Eye (tissue), 1 donor: ENCODE measurements at regions not wholly inside any gene's neighbourhood (a gene's known extent, or its start where the extent isn't known, plus 50 kb on each side); places are given as distances from the start of the nearest gene placed in this dataset.

Experiments used
- DNase-seq: peaks from one replicate; pipeline ENCODE4 v3.0.0-alpha.2; 2015

DNA sequence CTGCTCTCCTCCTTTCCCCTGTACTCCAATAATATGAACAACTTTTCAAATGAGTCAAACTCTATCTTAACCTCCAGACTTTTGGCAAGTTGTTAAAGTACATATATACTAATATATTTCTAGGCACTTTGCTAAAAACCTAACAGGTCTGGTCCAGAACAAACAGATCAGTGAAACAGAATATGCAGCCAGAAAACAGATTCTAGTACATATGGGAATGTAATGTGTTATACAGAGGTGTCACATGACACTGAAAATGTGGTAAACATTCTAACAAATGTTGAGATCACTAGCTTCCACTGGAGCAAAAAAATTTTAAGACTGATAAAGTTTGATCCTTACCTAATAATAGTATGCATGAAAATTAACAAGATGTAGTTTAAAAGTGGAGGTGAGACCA is 136.9 kb downstream of the OR2K2 start:
- no peak for DNase-seq

DNA sequence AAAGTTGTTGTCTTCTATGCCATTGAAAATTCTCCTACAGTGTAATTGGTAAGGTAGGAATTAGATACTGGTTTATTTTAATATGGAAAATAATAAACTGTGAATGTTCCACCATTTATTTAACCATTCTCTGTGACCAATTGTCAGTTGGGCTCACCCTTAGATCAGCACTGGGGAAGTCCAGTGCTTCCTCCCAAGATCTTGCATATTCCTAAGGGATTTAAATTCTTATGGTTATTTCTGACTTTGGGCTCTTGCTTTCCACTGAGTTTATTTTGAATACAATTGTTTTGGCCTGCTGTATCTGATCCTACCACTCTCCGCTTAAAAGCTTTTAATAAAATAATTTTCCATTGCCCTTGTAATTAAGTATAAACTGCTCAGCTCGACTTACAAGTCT is 137.4 kb downstream of the OR2K2 start:
- no peak for DNase-seq

DNA sequence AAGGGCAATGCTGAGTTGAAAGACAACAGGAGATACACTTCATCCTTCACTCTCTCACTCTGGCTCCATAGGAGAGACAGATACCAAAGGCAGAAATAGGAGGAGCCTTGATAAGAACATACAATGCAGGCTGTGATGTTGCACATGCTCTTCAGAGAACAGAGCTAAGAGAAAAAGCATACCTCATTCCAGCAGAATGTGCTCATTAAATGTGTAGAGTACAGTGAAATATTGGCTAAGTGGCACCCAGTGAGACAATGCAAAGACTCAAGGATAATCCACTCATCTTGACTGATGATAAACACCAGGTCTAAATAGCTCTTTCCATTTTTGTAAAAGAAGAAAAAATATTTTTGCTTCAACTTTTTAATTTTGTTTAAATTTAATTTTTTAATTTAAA is 139.7 kb downstream of the OR2K2 start:
- no peak for DNase-seq

DNA sequence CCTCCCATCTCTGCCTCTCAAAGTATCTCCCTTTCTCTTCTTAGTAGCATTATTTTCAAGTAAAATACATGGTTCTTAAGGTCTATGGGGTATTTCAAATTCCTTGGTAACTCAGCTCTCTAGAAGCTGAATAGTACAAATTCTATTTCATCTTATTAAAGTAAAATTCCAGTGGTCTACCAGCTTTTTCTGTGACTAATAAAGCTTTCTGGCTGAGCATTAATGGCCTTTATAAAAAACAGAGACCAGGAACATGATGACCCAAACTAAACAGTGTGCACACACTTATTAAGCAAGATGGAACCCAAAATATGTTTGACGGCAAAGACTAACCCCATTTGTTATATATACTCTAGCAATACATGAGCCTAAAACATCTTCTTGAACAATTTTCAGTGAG is 142.6 kb downstream of the OR2K2 start:
- no peak for DNase-seq

DNA sequence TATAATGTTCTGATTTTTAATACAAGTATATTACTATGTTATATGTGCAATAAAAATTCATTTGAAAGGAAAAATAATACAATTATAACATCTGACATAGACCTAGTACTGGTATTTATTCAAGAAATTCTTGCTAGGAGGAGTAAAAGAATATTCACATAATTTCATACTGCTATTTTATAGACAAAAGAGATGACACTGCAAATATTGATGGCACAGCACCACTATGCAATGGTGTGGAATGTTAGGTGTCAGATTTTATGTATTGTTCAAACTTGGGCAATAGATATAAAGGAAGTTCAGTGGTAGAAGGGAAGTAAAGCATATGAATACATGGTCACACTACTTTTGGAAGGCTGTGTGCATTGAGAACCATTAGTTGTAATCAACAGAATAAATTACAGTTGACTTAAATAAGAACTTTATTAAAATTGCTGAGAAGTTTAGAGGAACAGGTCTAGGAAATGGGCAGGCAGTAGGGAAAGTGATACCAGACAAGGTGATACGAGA is 143.9 kb downstream of the OR2K2 start:
- DNase-seq: no peak

DNA sequence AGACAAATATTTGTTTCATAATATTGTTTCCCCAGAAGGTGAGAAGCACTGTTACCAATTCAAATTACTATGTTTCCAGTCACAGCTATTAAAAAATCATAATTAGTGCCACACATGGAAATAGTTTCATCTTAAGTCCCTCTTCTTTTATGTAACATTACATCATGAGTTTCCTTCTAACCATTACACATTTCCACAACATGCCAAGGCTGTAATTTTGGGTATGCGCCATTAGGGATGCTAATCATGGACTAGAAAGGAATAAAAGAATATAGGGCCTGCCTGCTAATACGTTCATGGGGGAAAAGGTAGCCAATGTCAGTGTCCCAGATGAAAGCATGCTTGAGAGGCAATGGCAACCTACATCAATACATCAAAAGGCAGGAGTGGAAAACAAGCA is 142.5 kb upstream of the LPAR1 start:
- peak; percentile 10 for DNase-seq

DNA sequence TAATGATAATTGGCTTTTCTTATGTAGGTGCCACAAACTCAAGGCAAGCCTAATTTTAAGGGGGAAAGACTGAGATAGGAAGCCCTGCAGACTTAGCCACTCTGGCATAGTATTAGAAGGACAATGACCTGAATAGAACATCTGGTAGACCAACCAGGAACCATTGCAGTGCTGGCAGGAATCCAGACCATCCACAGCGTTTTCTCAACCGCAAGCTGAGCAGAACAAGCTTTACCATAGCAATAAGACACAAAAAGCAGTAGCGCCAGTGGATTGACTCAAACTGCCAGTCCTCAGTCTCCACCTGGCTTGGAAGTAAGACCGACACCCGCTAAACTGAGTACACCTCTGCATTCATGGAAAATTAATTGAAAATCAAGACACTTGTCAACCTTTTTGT is 141.3 kb upstream of the LPAR1 start:
- no peak for DNase-seq

DNA sequence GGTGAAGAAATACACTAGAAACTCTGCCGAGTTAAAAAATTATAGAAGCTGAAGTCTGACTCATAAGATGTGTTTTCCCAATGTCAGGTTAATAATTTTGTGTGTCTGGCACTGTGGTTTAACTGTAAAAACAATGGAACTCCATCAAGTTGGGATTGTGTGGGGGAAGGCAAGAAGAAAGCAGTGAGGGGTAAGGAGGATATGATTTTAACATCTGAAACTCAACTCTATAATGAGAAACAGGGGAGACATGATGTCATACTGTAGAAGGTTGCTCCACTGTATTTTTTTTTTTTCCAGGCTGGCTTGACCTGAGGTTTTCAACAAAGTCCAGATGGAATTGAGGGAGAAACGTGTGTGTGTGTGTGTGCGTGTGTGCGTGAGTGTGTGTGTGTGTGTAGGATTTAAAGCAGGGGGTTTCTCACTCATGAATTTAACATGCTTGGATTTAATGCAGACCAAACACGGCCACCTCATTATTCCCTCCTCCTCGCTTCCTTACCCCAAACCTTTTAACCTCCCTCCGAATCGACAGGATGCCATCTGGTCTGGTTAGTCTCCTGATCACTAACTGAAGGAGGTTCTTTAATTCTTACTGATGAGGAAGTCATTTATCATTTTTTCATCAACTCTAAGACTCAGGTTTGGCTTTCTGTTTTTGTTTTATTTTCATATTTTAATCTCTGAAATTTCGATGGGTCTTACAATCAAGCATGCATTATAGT is 140.2 kb upstream of the LPAR1 start:
- peak; percentile 64 for DNase-seq

DNA sequence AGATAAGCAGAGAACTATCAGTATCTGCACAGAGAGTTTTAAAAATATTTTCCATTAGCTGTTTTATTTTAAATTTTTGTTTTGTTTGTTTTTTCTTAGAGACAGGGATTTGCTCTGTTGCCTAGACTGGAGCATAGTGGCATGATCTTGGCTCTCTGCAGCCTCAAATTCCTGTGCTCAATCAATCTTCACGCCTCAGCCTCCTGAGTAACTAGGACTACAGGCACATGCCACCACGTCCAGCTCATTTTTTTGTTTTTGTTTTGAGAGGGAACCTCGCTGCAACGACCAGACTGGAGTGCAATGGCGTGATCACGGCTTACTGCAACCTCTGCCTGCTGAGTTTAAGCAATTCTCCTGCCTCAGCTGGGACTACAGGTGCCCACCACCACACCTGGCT is 138.2 kb upstream of the LPAR1 start:
- no peak for DNase-seq

DNA sequence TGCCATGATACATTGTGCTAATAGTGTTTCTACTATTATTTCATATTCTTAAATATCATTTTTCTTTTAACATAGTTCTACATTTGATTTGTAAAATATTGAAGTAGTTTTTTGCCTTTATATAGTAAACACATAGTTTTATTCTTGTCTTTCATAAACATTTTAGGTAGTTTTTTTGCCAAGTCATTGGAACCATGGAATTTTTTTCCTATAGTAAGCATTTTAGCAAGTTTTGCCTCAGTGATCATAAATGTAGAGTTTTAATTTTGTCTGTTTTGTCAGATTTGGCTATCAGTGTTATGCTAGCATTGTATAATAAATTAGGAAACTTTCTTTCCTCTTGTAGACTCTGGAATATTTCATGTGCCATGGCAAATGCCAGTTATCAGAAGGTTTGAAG is 137.1 kb upstream of the LPAR1 start:
- no peak for DNase-seq

DNA sequence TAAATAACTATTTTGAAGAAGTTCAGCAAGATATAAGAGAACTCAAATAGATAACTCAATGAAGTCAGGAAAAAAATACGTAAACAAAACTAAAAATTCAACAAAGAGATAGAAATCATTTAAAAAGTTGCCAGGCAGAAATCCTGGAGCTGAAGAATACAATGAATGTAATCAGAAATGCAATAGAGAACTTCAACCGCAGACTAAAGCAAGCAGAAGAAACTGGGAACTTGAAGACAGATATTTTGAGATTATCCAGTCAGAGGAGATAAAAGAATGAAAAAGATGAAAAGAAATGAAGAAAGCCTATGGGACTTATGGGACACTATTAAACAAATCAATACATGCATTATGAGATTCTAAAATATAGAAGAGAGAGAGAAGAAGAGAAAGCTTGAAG is 129.1 kb upstream of the LPAR1 start:
- DNase-seq: no peak

DNA sequence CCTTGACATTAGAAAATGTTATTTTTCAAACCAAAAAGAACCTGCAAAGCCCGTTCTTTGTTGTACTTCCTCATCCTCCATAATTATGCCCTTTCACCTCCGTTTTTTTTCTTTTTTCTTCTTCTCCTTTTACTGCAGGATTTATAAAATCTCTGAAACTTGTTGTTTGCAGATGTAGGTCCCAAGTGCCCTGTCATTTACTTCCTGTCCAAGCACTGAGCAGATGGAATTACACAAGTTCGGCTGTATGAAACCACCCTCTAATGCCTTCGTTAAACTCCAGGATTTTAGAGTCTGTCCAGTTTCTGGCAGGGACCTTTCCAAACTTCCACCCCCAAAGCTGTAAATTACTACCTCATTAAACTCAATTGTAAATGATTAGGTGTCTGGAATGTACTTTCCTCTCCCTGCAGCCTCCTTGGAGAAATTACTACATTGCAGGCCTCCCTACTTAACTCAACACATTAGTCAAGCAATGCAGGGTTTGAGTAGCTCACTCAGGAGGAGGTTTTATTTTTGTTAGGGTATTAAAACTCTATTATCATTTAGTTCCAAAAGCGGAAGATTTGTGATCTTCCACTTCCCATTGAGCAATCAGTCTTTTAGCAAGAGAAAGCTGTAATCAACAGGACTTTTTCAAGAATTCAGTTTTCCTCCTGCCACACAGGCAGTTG is 125.6 kb upstream of the LPAR1 start:
- DNase-seq: no peak

DNA sequence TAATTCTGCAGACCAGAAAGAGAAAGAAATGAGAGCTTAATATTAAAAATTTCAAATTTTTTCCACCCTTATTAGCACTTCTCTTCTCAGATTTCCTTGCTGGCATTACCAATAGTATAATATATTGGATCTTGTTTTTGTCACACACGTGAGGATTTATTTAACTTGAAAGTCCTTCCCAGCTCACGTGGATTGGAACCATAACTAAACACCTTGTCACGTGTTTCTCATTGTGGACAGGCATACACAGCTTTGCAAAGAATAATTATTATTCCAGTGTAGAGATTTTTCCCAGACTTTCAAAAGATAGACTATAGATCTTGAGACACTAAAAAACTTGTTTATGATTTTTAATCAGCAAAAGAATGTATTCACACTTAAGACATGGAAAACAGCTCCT is 123.8 kb upstream of the LPAR1 start:
- no peak for DNase-seq

DNA sequence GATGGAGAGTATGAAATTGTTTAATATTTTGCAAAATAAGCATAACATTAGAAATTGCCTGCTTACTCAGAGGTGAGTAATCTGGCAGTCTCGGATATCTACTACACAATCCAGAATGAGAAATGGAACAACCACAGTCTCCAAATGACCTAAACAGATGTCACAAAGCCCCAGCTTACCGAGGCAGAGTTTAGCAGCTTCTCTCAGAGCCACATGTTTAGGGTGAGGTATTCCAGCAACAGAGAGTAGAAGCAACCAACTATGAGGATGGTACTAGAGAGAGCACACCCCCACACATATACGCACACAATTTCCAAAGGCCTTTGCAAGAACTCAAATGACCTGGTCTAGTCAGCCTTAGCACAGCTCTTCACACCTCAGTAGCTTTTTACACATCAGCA is 122.7 kb upstream of the LPAR1 start:
- no peak for DNase-seq

DNA sequence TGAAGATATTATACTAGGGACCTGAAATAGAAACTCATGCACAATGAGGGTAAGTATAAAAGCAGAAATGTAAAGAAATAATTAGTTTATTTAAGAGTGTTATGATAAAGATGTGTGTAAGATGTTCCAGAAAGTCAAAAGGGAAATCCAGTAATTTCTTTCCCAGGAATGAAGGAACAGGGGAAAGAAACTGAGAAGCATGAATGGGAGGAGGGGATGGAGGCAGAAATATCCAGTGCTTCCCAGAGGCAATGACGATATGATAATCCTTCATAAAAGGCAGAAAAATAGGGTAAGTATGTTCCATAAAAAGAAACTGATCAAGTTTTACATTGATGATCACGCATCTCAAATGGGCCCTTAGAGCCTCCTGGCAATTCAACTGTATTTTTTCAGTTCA is 120.7 kb upstream of the LPAR1 start:
- DNase-seq: no peak

DNA sequence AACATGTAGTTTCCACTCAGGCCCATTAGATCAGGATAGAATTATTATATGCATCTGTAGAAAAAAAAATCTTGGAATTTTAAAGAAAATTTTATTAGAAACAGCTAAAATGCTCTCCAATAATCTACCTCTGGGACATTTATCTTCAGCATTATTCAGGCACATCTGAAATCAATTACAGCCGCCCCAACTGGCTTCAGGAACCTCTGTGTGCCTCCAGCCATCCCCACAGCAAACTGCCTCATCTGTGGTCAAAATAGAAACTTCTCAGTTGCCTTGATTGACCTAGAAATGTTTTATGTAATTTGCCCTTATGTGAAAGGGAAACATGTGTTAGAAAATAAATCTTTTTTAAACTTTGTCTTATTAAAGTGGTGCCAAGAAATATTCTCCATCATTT is 120.1 kb upstream of the LPAR1 start:
- DNase-seq: no peak

DNA sequence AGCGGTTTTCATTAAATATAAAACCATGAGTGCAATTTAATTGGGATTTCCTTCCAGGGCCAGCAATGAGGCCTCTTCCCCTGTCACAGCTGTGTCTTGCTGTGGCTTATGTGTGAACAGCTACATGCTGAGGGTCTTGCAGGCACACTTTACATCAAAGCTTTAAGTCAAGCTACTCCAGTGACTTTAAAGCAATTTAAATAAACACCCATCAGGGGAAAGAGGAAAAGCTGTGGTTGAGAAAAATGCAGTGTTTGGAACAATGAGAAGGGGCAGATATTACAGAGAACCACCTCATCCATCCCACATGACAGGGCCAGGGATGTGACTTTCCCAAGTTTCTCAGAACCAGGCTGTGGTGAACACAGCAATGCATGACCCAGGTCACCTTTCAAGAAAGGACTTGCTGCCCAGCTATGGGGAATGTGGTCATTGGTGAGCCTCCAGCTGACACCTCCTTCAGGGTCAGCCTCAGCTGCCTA is 115.9 kb upstream of the LPAR1 start:
- DNase-seq: no peak

DNA sequence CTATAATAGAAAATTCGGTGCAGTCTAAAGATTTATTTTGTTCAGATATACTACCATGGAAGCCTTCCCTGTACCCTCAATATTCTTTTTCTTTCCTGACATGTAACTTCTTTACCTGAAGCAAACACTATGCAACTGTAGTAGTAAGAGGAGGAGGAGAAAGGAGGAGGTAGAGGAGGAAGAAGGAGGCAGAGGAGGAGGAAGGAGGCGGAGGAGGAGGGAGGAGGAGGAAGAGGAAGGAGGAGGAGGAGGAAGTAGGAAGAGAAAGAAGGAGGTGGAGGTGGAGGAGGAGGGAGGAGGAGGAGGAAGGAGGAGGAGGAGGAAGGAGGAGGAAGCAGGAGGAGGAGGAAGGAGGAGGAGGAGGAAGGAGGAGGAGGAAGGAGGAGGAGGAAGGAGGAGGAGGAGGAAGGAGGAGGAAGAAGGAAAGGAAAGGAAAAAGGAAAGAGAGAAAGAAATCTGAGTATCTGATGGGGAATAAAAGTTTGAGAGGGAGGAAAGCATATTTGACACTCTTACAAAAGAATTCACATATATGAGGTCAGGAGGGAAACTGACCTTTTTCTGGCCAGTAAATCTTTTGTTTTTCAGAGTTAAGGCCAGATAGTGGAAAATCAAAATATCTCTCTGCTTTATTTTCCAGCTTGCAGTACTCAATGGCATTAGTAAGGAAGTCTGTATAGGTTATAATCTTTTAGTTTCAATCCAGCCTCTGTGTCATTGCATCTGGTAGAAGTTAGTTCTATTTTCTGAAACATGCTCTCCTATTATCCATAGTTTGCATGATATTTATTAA is 114.5 kb upstream of the LPAR1 start:
- DNase-seq: no peak

DNA sequence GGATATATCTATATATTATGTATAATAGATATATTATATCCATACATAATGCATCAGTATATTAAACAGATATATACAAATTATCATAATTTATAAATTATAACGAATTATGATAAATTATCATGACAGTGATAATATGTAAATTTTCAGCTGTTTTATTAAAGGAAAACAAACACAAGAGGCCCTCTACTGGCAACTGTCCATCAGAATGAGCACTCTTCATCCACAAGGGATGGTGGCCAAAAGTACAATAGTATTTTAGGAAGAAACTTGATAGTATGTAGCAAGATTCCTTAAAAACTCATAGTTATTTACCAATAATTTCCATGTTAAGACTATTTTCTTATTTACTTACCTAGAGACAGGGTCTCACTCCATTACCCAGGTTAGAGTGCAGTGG is 113.3 kb upstream of the LPAR1 start:
- DNase-seq: no peak

DNA sequence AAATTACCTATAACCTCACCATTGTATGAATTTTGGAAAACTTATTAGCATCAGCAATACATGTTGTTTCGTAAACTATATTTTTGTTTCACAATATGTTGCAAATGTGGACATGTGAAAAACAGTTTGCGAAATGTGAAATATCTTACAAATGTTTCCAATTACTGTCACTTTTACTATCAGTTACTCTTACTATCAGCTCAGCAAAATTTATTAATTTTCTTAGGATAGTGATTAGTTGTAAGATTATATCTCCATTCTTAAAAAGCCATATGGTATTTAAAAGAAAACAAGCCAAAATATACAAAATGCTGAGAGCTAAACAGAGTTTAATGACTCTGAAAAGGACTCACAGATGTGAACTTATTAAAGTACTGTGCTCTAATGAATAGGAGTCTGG is 111.9 kb upstream of the LPAR1 start:
- DNase-seq: no peak

DNA sequence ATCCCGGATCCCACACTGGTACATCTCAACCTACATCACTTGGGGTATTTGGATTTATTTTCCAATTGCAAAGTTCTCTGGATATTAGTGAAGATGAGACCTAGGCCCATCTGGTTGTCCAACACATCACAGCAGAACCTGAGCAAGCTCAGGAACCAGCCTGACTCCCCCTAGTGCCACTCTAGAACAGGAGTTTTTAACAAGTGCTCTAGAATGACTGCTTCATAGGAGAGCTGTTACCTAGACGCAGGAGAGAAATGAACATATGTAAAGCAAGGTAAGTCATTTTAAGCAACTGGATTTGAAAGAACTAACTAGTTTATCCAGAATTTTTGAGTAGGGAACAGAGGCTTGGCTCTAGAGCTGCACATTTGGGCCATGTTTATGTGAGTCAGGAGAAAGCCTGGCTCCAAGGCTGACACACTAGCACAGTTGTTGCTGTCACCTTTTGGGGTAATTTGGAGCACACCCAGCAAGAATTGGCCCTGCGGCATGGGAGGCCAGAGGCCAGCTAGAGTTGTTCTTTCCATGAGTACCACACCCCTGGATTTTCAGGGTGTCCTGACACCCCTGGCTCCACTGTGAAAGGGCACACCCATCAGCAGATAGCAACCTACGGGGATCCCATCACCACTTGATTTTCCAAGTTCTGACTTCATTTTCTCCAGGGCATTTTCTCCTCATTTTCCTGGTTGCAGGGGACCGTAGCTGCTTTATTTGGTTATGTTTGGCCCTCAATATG is 110.9 kb upstream of the LPAR1 start:
- DNase-seq: no peak

DNA sequence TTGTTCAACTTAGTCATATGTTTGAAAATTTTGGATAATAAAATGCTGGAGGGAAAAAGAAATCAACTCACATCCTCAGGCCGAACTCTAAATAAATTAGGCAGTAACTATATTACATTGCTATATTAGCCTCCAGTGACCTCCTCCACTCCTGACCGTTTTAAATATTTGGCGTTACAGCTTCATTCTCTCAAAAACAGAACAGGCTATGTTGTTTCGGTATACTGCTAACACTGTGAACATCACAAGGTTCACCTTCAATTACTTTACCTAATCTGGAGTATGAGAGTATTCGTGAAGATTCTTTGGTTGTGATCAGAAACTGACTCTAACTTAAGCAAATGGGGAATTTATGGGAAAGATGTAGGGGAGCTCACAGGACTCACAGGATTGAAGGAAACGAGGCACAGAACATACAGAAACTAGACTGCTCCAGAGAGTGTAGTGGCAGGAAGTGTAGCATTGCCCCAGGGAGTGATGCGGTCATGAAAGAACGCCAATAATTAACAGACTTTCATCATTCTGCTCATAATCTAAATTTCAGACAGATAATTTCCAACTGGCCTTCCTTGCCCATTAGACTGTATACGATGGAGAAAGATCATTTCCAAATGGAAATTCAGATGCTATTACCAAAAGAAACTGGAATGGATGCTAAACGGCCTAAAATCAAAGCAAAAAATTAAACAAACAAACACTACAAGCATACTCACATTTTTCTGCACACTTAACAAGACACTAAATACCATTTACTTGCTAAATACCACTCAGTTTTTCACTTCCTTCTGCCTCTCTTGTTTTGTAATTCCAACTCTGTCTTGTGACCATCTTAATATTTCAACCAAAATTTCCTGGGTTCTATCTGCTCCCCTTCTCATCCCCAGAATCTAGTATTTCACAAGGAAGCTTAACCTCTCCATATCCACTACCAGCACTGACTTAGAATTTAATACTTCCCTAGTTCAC is 110.1 kb upstream of the LPAR1 start:
- DNase-seq: no peak
